GM12891 (cell line): ENCODE measurements at regions not wholly inside any gene's neighbourhood (a gene's known extent, or its start where the extent isn't known, plus 50 kb on each side); places are given as distances from the start of the nearest gene placed in this dataset.

ENCODE experiments used
- POLR2A ChIP-seq: IDR thresholded peaks from 2 replicates; pipeline ENCODE4 v1.6.1; 2011; ENCODE audit warnings: low read depth, low read length, control low read depth
- POLR2AphosphoS5 ChIP-seq: IDR thresholded peaks from 2 replicates; pipeline ENCODE4 v1.6.1; 2011; ENCODE audit warnings: low read depth, low read length, control low read depth
- POU2F2 ChIP-seq: IDR thresholded peaks from 2 replicates; pipeline ENCODE4 v1.6.1; 2011; ENCODE audit warnings: low read depth, mild to moderate bottlenecking, control low read depth, low read length, moderate library complexity
- TAF1 ChIP-seq: IDR thresholded peaks from 2 replicates; pipeline ENCODE4 v1.6.1; 2011; ENCODE audit warnings: low read depth, low read length, control low read depth

- no peak for TF ChIP-seq POLR2A
- TF ChIP-seq POLR2AphosphoS5: no peak
- no peak for TF ChIP-seq POU2F2
- no peak for TF ChIP-seq TAF1
Measured at GRCh38 chr13:33678084-33678483, 139.9 kb upstream of the RFC3 start.
